Endothelial cell of umbilical vein (primary cell): ENCODE measurements at regions not wholly inside any gene's neighbourhood (a gene's known extent, or its start where the extent isn't known, plus 50 kb on each side); places are given as distances from the start of the nearest gene placed in this dataset.

ENCODE experiments used
- BruUV-seq: library from RNA; stranded (reverse); fragments of 400-500 nt; replicated peaks from 2 replicates; lab custom pipeline; 2021; lab: Mats Ljungman, UMichigan
- CTCF ChIA-PET: fragments of 300-600, 350-600 bp; sonication (Branson Sonifier 250); formaldehyde crosslinking; loops from one replicate; lab custom pipeline; 2021; ENCODE audit warnings: antibody characterized with exemption, inconsistent platforms; lab: Charles Lee
- POLR2A ChIA-PET: fragments of 300-600, 350-600 bp; sonication (Branson Sonifier 250); formaldehyde crosslinking; loops from one replicate; lab custom pipeline; 2021; ENCODE audit warnings: antibody characterized with exemption, inconsistent platforms; lab: Charles Lee
- DNase-seq: peaks from one replicate; pipeline ENCODE4 v3.0.0-alpha.2; 2011; ENCODE audit warnings: low read depth, low spot score
- FAIRE-seq: peaks from 2 replicates; lab custom pipeline; 2011; peaks lifted over from hg19 to GRCh38; lab: Jason Lieb, UNC
- H2AFZ ChIP-seq: 2 replicates; pipeline ENCODE4 v1.6.0; 2012; ENCODE audit warnings: low read depth, low read length, control low read depth, inconsistent platforms
- H3K27ac ChIP-seq: 2 replicates; pipeline ENCODE4 v1.5.1; 2011; ENCODE audit warnings: low read depth, mild to moderate bottlenecking, control low read depth, low read length, moderate library complexity; ENCODE audit not compliant: insufficient read depth
- H3K27me3 ChIP-seq, 2 experiments: 2 replicates each; pipeline versions ENCODE4 v1.6.0 to v1.6.1; 2011; ENCODE audit warnings: low read length in 2 of 2, mixed read lengths in 1 of 2; ENCODE audit not compliant: control insufficient read depth in 2 of 2, insufficient read depth in 2 of 2
- H3K36me3 ChIP-seq, 2 experiments: 2 replicates in 1 of 2; 3 replicates in 1 of 2; pipeline ENCODE4 v1.5.1; 2011; ENCODE audit warnings: low read length in 2 of 2, mild to moderate bottlenecking in 1 of 2, moderate library complexity in 1 of 2; ENCODE audit not compliant: control insufficient read depth in 2 of 2, insufficient read depth in 2 of 2; ENCODE audit errors: extremely low read depth in 1 of 2
- H3K4me1 ChIP-seq: 3 replicates; pipeline ENCODE4 v1.5.1; 2011; ENCODE audit warnings: mild to moderate bottlenecking, low read length; ENCODE audit not compliant: control insufficient read depth, insufficient read depth; ENCODE audit errors: extremely low read depth
- H3K4me2 ChIP-seq: 2 replicates; pipeline ENCODE4 v1.6.1; 2011; ENCODE audit warnings: low read length, control low read depth, mixed read lengths; ENCODE audit not compliant: insufficient read depth
- H3K4me3 ChIP-seq, 3 experiments: fragments of 200-600 bp in 1 of 3; sonication (generic), shearing (Covaris generic) in 1 of 3; replicated peaks in 1 of 3; 2 replicates each; pipeline ENCODE4 v1.5.1; 2011 to 2016; ENCODE audit warnings: control low read depth in 3 of 3, low read length in 3 of 3, mild to moderate bottlenecking in 2 of 3, inconsistent platforms in 1 of 3, low read depth in 1 of 3, moderate library complexity in 1 of 3; ENCODE audit not compliant: insufficient read depth in 1 of 3
- H3K79me2 ChIP-seq: 2 replicates; pipeline ENCODE4 v1.6.0; 2012; ENCODE audit warnings: low read length, inconsistent platforms; ENCODE audit not compliant: control insufficient read depth, insufficient read depth
- H3K9ac ChIP-seq: replicated peaks from 2 replicates; pipeline ENCODE3; 2011; ENCODE audit warnings: low read length, control low read depth; ENCODE audit not compliant: insufficient read depth; ENCODE audit errors: extremely low read depth
- H3K9me1 ChIP-seq: replicated peaks from 3 replicates; pipeline ENCODE4 v1.6.0; 2011; ENCODE audit warnings: mild to moderate bottlenecking, low read length; ENCODE audit not compliant: control insufficient read depth, insufficient read depth; ENCODE audit errors: extremely low read depth
- H3K9me3 ChIP-seq: replicated peaks from 2 replicates; pipeline ENCODE4 v1.5.1; 2012; ENCODE audit warnings: low read length, inconsistent platforms; ENCODE audit not compliant: control insufficient read depth, insufficient read depth
- H4K20me1 ChIP-seq: replicated peaks from 2 replicates; pipeline ENCODE3; 2011; ENCODE audit warnings: mild to moderate bottlenecking, low read length; ENCODE audit not compliant: control insufficient read depth, insufficient read depth; ENCODE audit errors: extremely low read depth
- EZH2 ChIP-seq: IDR thresholded peaks from 2 replicates; pipeline ENCODE4 v1.6.1; 2012; ENCODE audit warnings: borderline replicate concordance, low read depth, mild to moderate bottlenecking, moderate library complexity, low read length, inconsistent platforms; ENCODE audit not compliant: severe bottlenecking
- FOS ChIP-seq: IDR thresholded peaks from 2 replicates; pipeline ENCODE4 v1.6.1; 2011; ENCODE audit warnings: mild to moderate bottlenecking, low read length, moderate library complexity, borderline replicate concordance; ENCODE audit not compliant: insufficient read depth
- GATA2 ChIP-seq: IDR thresholded peaks from 2 replicates; pipeline ENCODE4 v1.7.0; 2011; ENCODE audit warnings: low read depth, mild to moderate bottlenecking, moderate library complexity, mixed read lengths, low read length; ENCODE audit not compliant: insufficient read length, insufficient read depth
- JUN ChIP-seq: IDR thresholded peaks from 2 replicates; pipeline ENCODE4 v1.6.1; 2011; ENCODE audit warnings: borderline replicate concordance, low read depth; ENCODE audit not compliant: insufficient read length, insufficient read depth
- MYC ChIP-seq: IDR thresholded peaks from one replicate; pipeline ENCODE4 v1.6.1; 2011; ENCODE audit warnings: mild to moderate bottlenecking, low read depth, low read length
- POLR2A ChIP-seq: IDR thresholded peaks from 2 replicates; pipeline ENCODE4 v1.6.1; 2012; ENCODE audit warnings: low read depth, mild to moderate bottlenecking, control low read depth, low read length
- POLR2AphosphoS5 ChIP-seq: IDR thresholded peaks from 2 replicates; pipeline ENCODE4 v1.6.1; 2012; ENCODE audit warnings: low read depth, mild to moderate bottlenecking, control low read depth, low read length, moderate library complexity; ENCODE audit not compliant: insufficient read depth
- dilution Hi-C: fragments of 300-500 bp; cut with MboI; formaldehyde crosslinking; loops from one replicate; pipeline ENCODE4 v1.15.0; 2019; ENCODE audit warnings: low sequenced_read_pairs; ENCODE audit not compliant: extremely low pct_ligation_motif_present
- intact Hi-C: fragments of 100-400 bp; cut with micrococcal nuclease; formaldehyde crosslinking; loops from one replicate; pipeline ENCODE4 v1.10.0; 2022
- TF ChIP-seq, protein P1 (sequence below): IDR thresholded peaks from 2 replicates; pipeline ENCODE4 v1.6.1; 2011; ENCODE audit not compliant: insufficient read depth, insufficient read length
- TF ChIP-seq, protein P2 (sequence below), 2 donors: IDR thresholded peaks; 1 replicate in 1 of 2; 2 replicates in 1 of 2; pipeline ENCODE4 v1.5.1; 2011; ENCODE audit warnings: low read length in 2 of 2, mild to moderate bottlenecking in 2 of 2, moderate library complexity in 2 of 2, control low read depth in 1 of 2, inconsistent platforms in 1 of 2, low read depth in 1 of 2; ENCODE audit not compliant: insufficient read depth in 1 of 2; ENCODE audit errors: extremely low read depth in 1 of 2

DNA sequence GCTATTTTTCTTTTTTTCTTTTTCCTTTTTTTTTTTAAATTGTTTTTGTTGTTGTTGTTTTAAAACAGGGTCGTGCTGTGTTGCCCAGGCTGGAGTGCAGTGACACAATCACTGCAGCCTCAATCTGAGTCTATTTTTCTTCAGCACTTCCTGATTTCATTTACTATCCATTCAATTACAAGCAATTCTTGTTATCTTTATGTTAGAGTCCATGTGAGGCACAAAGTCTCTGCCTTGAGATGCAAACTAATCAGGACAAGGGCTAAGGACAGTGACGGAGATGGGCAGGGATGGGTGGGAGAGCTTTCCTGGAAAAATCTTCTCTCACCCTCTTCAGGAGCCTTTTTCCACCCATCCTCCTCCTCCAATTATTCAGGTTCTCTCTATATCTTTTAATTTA lies 157.3 kb upstream of the AUTS2 start:
- H3K79me2 ChIP-seq, result no peaks in the 10 kb centered on the region
- ChIA-PET POLR2A (no interaction called here), CTCF (no interaction called here)
- peaks cover 8% of the 10 kb centered on the region for H3K9me3 ChIP-seq
- H3K4me3 ChIP-seq, result no peak overlapping the region
- no peak overlapping the region for H3K27ac ChIP-seq
- H2AFZ ChIP-seq, result no peak overlapping the region
- no peak overlapping the region for H3K9ac ChIP-seq
- no peaks in the 10 kb centered on the region for H4K20me1 ChIP-seq
- no TSS peak for BruUV-seq
- no peak overlapping the region for H3K4me2 ChIP-seq
- dilution Hi-C loops (no loop called here), intact Hi-C loops (no loop called here)
- no peak for DNase-seq
- H3K4me1 ChIP-seq, result no peaks in the 10 kb centered on the region
- FAIRE-seq, result no peak
- H3K27me3 ChIP-seq, result no peaks in the 10 kb centered on the region
- TF ChIP-seq FOS (no peak), EZH2 (no peak), JUN (no peak), POLR2AphosphoS5 (no peak), MYC (no peak), GATA2 (no peak), POLR2A (no peak)
- TF ChIP-seq, protein P1, sequence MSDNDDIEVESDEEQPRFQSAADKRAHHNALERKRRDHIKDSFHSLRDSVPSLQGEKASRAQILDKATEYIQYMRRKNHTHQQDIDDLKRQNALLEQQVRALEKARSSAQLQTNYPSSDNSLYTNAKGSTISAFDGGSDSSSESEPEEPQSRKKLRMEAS, result no peak
- TF ChIP-seq, protein P2, sequence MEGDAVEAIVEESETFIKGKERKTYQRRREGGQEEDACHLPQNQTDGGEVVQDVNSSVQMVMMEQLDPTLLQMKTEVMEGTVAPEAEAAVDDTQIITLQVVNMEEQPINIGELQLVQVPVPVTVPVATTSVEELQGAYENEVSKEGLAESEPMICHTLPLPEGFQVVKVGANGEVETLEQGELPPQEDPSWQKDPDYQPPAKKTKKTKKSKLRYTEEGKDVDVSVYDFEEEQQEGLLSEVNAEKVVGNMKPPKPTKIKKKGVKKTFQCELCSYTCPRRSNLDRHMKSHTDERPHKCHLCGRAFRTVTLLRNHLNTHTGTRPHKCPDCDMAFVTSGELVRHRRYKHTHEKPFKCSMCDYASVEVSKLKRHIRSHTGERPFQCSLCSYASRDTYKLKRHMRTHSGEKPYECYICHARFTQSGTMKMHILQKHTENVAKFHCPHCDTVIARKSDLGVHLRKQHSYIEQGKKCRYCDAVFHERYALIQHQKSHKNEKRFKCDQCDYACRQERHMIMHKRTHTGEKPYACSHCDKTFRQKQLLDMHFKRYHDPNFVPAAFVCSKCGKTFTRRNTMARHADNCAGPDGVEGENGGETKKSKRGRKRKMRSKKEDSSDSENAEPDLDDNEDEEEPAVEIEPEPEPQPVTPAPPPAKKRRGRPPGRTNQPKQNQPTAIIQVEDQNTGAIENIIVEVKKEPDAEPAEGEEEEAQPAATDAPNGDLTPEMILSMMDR (IDR thresholded peaks at IDR 0.05; ENCODE audit: extremely low read depth in 1 of 2, insufficient read depth in 1 of 2, low read depth in 1 of 2, low read length in 2 of 2), result no peak
- no peaks in the 10 kb centered on the region for H3K36me3 ChIP-seq
- no peaks in the 10 kb centered on the region for H3K9me1 ChIP-seq
